Mucosa of rectum (tissue), 2 donors: ENCODE measurements at regions not wholly inside any gene's neighbourhood (a gene's known extent, or its start where the extent isn't known, plus 50 kb on each side); places are given as distances from the start of the nearest gene placed in this dataset.

Experiments
- H3K27ac ChIP-seq, 2 donors: one replicate each; pipeline ENCODE4 v1.7.0; 2013; ENCODE audit warnings: inconsistent platforms in 2 of 2, low read depth in 2 of 2, low read length in 2 of 2
- H3K27me3 ChIP-seq, 2 donors: one replicate each; pipeline ENCODE4 v1.7.0; 2013; ENCODE audit warnings: low read length in 2 of 2; ENCODE audit not compliant: control insufficient read depth in 2 of 2, insufficient read depth in 2 of 2
- H3K36me3 ChIP-seq, 2 donors: one replicate each; pipeline ENCODE4 v1.7.0; 2013; ENCODE audit warnings: low read length in 2 of 2; ENCODE audit not compliant: control insufficient read depth in 2 of 2, insufficient read depth in 2 of 2
- H3K4me1 ChIP-seq, 2 donors: one replicate each; pipeline ENCODE4 v1.7.0; 2013; ENCODE audit warnings: low read length in 2 of 2, mild to moderate bottlenecking in 1 of 2; ENCODE audit not compliant: control insufficient read depth in 2 of 2, insufficient read depth in 2 of 2
- H3K4me3 ChIP-seq, 2 donors: one replicate each; pipeline ENCODE4 v1.7.0; 2013; ENCODE audit warnings: low read length in 2 of 2
- H3K9ac ChIP-seq, 2 donors: one replicate each; pipeline ENCODE4 v1.7.0; 2013; ENCODE audit warnings: low read length in 2 of 2, low read depth in 1 of 2, mild to moderate bottlenecking in 1 of 2
- H3K9me3 ChIP-seq, 2 donors: one replicate each; pipeline ENCODE4 v1.7.0; 2013; ENCODE audit warnings: low read length in 2 of 2; ENCODE audit not compliant: control insufficient read depth in 2 of 2
- donor health status: healthy.
- donor health status: Normal muscosa, but diverticular disease.

- Histone ChIP-seq H3K36me3 (no peaks in the 10 kb centered on the region), H3K9ac (no peak overlapping the region), H3K9me3 (no peaks in the 10 kb centered on the region), H3K4me3 (no peak overlapping the region), H3K4me1 (peaks cover 0 to 2% of the 10 kb centered on the region in 2 donors), H3K27ac (no peak overlapping the region), H3K27me3 (no peaks in the 10 kb centered on the region)
Measured at GRCh38 chr3:35486295-35486694, 153.0 kb upstream of the ARPP21 start.

DNA sequence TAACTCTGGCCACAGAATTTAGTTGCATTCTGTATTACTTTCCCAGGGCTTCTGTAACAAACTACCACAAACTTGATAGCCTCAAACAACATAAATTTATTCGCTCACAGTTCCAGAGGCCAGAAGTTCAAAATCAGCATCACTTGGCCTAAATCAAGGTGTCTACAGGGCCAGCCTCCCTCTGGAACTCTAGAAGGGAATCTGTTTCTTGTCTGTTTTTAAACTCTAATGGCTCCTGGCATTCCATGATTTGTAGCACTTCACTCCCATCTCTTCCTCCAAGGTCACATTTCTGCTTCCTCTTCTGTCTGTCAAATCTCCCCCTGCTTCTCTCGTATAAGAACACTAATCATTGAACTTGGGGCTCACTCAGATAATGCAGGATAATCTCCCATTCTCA, 151.9 kb upstream of the ARPP21 start:
- H3K4me1 ChIP-seq: peaks cover 0 to 2% of the 10 kb centered on the region in 2 donors
- H3K27me3 ChIP-seq: no peaks in the 10 kb centered on the region
- no peaks in the 10 kb centered on the region for H3K36me3 ChIP-seq
- no peak overlapping the region for H3K4me3 ChIP-seq
- no peaks in the 10 kb centered on the region for H3K9me3 ChIP-seq
- H3K9ac ChIP-seq: no peak overlapping the region
- no peak overlapping the region for H3K27ac ChIP-seq

DNA sequence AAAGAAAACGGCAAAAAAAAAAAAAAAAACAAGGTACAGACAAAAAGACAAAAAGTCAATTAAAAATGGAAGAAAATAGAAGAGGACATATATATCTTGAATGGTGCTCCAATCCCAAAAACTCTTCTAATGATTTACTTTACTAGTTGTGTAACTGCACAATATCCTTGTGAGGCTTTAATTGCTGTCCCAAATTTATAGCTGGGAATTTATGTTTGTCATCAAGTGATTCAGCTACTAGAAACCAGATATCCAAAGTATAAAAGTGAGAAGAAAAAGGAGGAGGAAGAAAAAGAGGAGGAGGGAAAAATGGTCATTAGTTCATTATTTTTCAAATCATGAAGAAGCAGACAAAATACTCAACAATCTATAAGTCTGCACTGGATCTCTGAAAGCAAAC, 150.8 kb upstream of the ARPP21 start:
- Histone ChIP-seq H3K27ac (no peak overlapping the region), H3K27me3 (no peaks in the 10 kb centered on the region), H3K4me1 (peaks cover 0 to 2% of the 10 kb centered on the region in 2 donors), H3K9ac (no peak overlapping the region), H3K9me3 (no peaks in the 10 kb centered on the region), H3K36me3 (no peaks in the 10 kb centered on the region), H3K4me3 (no peak overlapping the region)

DNA sequence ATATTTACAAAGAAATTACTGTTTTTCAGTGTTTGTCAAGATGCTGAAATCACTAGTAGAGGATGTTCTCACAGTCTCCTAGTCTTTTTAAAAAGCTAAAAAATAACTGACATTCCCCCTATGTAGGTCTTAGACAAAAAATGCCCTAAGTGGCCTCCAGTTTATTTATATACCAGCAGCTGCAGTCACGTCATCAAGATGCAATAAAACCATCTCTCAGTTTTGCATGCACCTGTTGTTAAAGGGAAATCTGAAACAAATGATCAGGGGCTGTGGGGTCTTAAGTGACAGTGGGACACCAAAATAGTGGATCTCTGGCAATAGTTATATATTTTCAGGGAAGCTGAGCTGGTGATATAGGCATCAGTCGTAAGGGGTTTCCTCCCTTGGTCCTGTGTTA, 146.5 kb upstream of the ARPP21 start:
- H3K9me3 ChIP-seq: no peaks in the 10 kb centered on the region
- no peak overlapping the region for H3K9ac ChIP-seq
- H3K4me3 ChIP-seq: no peak overlapping the region
- H3K27ac ChIP-seq: no peak overlapping the region
- H3K27me3 ChIP-seq: no peaks in the 10 kb centered on the region
- H3K4me1 ChIP-seq: no peaks in the 10 kb centered on the region
- no peaks in the 10 kb centered on the region for H3K36me3 ChIP-seq

DNA sequence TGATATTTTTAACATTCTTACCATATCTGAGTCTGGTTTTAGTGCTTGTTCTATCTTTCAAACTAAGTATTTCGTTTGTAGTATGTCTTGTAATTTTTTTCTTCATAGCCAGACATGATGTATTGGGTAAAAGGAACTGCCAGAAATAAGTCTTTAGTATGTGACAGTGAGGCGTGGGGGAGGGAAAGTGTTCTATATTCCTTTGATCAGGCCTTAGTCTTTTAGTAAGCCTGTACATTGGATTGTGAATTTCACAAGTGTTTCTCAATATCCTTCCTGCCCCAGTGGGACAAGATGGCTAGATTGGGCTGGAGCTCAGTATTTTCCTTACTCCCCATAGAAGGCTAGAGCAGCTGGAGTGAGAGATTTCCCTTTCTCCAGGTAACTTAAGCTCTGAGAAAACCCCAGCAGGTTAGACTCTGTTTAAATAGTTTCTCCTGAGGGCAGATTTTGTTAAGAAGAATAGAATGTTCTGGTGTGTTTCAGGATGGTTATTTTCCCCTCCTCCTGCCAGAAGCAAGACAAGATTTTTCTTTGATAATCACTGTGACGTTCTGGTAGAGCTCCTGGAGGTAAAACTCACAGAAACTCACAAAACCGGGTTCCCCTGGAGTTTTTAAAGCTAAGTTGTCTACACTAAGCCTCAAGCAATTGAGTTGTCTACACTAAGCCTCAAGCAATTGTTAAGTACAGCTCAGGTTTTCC, 140.7 kb upstream of the ARPP21 start:
- Histone ChIP-seq H3K27ac (no peak overlapping the region), H3K27me3 (no peaks in the 10 kb centered on the region), H3K36me3 (no peaks in the 10 kb centered on the region), H3K9me3 (no peaks in the 10 kb centered on the region), H3K4me1 (no peaks in the 10 kb centered on the region), H3K4me3 (no peak overlapping the region), H3K9ac (no peak overlapping the region)

- Histone ChIP-seq H3K27me3 (no peaks in the 10 kb centered on the region), H3K4me1 (no peaks in the 10 kb centered on the region), H3K27ac (no peak overlapping the region), H3K36me3 (no peaks in the 10 kb centered on the region), H3K9me3 (no peaks in the 10 kb centered on the region), H3K4me3 (no peak overlapping the region), H3K9ac (no peak overlapping the region)
Measured at GRCh38 chr3:35500641-35501350, 138.5 kb upstream of the ARPP21 start.

- H3K27ac ChIP-seq: no peak overlapping the region
- H3K9ac ChIP-seq: no peak overlapping the region
- H3K4me1 ChIP-seq: no peaks in the 10 kb centered on the region
- H3K9me3 ChIP-seq: no peaks in the 10 kb centered on the region
- no peaks in the 10 kb centered on the region for H3K36me3 ChIP-seq
- H3K27me3 ChIP-seq: no peaks in the 10 kb centered on the region
- no peak overlapping the region for H3K4me3 ChIP-seq
Measured at GRCh38 chr3:35502699-35503098, 136.6 kb upstream of the ARPP21 start.

- H3K36me3 ChIP-seq: no peaks in the 10 kb centered on the region
- H3K9me3 ChIP-seq: no peaks in the 10 kb centered on the region
- no peak overlapping the region for H3K9ac ChIP-seq
- no peak overlapping the region for H3K4me3 ChIP-seq
- no peak overlapping the region for H3K27ac ChIP-seq
- no peaks in the 10 kb centered on the region for H3K27me3 ChIP-seq
- no peaks in the 10 kb centered on the region for H3K4me1 ChIP-seq
Measured at GRCh38 chr3:35505181-35505580, 134.1 kb upstream of the ARPP21 start.

DNA sequence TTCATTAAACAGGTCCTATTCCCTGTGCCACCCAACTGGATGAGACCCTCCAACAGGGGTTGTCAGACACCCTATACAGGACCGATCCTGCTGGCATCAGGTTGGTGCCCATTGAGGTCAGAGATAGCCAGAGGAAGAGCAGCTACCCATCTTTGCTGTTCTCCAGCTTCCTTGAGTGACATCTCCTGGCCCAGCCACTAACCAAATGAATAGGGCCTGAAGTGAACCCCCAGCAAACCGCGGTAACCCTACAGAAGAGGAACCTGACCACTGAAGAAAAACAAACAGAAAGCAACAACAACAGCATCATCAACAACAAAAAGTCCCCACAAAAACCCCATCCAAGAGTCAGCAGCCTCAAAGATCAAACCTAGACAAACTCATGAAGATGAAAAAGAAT, 133.6 kb upstream of the ARPP21 start:
- Histone ChIP-seq H3K4me3 (no peak overlapping the region), H3K36me3 (no peaks in the 10 kb centered on the region), H3K4me1 (no peaks in the 10 kb centered on the region), H3K9ac (no peak overlapping the region), H3K9me3 (no peaks in the 10 kb centered on the region), H3K27ac (no peak overlapping the region), H3K27me3 (no peaks in the 10 kb centered on the region)

- Histone ChIP-seq H3K4me1 (no peaks in the 10 kb centered on the region), H3K27ac (no peak overlapping the region), H3K9ac (no peak overlapping the region), H3K36me3 (no peaks in the 10 kb centered on the region), H3K9me3 (no peaks in the 10 kb centered on the region), H3K4me3 (no peak overlapping the region), H3K27me3 (no peaks in the 10 kb centered on the region)
Measured at GRCh38 chr3:35519936-35520335, 119.4 kb upstream of the ARPP21 start.
